HG02678 (cell line): ENCODE measurements at regions not wholly inside any gene's neighbourhood (a gene's known extent, or its start where the extent isn't known, plus 50 kb on each side); places are given as distances from the start of the nearest gene placed in this dataset.

Experiments used
- ATAC-seq: cut with Tn5 transposase; IDR thresholded peaks from one replicate; pipeline ENCODE4 v1.9.1; 2021; ENCODE audit warnings: mild to moderate bottlenecking, moderate library complexity; ENCODE audit not compliant: unreplicated experiment

GRCh38 chr4:10212400-10212799 lies 95.8 kb upstream of the WDR1 start:
- no peak for ATAC-seq

GRCh38 chr4:10207116-10207515 lies 90.5 kb upstream of the WDR1 start:
- ATAC-seq: no peak

GRCh38 chr4:10205223-10205622 lies 88.6 kb upstream of the WDR1 start:
- no peak for ATAC-seq

- no peak for ATAC-seq
Measured at GRCh38 chr4:10204401-10205058, 87.9 kb upstream of the WDR1 start.

- no peak for ATAC-seq
Measured at GRCh38 chr4:10203851-10204250, 87.3 kb upstream of the WDR1 start.

- no peak for ATAC-seq
Measured at GRCh38 chr4:10201381-10202223, 85.0 kb upstream of the WDR1 start.

- no peak for ATAC-seq
Measured at GRCh38 chr4:10200869-10201268, 84.3 kb upstream of the WDR1 start.

GRCh38 chr4:10198365-10198764 lies 81.8 kb upstream of the WDR1 start:
- no peak for ATAC-seq

GRCh38 chr4:10197952-10198351 lies 81.4 kb upstream of the WDR1 start:
- ATAC-seq: no peak

- no peak for ATAC-seq
Measured at GRCh38 chr4:10196191-10196590, 79.6 kb upstream of the WDR1 start.

- no peak for ATAC-seq
Measured at GRCh38 chr4:10192331-10192730, 75.7 kb upstream of the WDR1 start.

- ATAC-seq: no peak
Measured at GRCh38 chr4:10188400-10189004, 71.9 kb upstream of the WDR1 start.

- ATAC-seq: no peak
Measured at GRCh38 chr4:10186228-10187214, 69.9 kb upstream of the WDR1 start.

- ATAC-seq: no peak
Measured at GRCh38 chr4:10185518-10186227, 69.1 kb upstream of the WDR1 start.

- ATAC-seq: no peak
Measured at GRCh38 chr4:10184501-10184938, 67.9 kb upstream of the WDR1 start.

GRCh38 chr4:10184041-10184440 lies 67.4 kb upstream of the WDR1 start:
- ATAC-seq: no peak

- no peak for ATAC-seq
Measured at GRCh38 chr4:10183462-10183861, 66.9 kb upstream of the WDR1 start.

GRCh38 chr4:10182446-10183424 lies 66.1 kb upstream of the WDR1 start:
- no peak for ATAC-seq
